AG10803 (cell line): ENCODE measurements at regions not wholly inside any gene's neighbourhood (a gene's known extent, or its start where the extent isn't known, plus 50 kb on each side); places are given as distances from the start of the nearest gene placed in this dataset.

ENCODE experiments used
- DNase-seq: peaks from one replicate; pipeline ENCODE4 v3.0.0; 2010; ENCODE audit warnings: low read depth
- H3K4me3 ChIP-seq: 2 replicates; pipeline ENCODE4 v1.5.1; 2011; ENCODE audit warnings: mild to moderate bottlenecking, low read length, control low read depth
- TF ChIP-seq, protein P1 (sequence below): conservative IDR thresholded peaks from 2 replicates; pipeline ENCODE4 v1.5.1; 2011; ENCODE audit warnings: mild to moderate bottlenecking, low read length, control low read depth, inconsistent platforms

DNA sequence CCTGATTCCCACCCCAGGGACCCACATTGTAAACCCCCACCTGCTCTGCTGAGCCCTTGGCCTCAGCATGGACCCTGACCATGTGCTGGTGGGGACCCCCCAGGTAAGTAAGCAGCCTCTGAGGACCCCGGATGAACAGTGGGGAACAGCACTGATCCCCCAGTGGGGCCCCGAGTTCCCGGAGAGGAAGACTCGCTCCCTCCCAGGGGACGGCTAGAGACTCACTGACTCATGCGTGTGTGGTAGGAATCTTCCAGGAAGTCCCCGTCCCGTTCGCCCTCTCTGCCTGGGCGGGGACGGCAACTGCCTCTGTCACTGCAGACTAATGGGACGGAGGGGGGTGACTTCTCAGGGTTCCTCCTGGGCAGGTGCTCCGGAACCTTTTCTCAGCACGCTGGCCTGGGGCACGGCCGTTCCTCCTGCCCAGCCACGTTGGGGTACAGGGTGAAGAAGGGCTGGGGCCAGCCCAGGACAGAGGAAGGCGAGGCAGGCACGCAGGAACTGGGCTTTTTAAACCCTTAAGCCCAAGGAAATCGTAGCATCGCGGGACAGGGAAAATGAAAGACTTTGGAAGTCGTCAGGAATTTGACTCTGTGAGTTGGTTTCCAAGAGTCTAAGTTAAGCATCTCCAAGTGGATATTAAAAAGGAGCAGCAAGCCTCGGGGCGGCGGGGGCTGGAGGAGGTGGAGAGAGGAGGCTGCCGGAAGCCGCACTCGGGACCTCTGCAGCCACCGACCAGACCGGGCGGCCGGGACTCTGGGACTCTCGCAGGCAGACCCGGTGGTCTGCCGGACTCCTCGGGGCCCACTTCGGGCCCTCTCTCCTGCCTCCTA lies 178.7 kb downstream of the SEC14L1 start:
- peak; percentile 90 for DNase-seq
- H3K4me3 ChIP-seq = peak overlapping the region; percentile 87
- TF ChIP-seq, protein P1, sequence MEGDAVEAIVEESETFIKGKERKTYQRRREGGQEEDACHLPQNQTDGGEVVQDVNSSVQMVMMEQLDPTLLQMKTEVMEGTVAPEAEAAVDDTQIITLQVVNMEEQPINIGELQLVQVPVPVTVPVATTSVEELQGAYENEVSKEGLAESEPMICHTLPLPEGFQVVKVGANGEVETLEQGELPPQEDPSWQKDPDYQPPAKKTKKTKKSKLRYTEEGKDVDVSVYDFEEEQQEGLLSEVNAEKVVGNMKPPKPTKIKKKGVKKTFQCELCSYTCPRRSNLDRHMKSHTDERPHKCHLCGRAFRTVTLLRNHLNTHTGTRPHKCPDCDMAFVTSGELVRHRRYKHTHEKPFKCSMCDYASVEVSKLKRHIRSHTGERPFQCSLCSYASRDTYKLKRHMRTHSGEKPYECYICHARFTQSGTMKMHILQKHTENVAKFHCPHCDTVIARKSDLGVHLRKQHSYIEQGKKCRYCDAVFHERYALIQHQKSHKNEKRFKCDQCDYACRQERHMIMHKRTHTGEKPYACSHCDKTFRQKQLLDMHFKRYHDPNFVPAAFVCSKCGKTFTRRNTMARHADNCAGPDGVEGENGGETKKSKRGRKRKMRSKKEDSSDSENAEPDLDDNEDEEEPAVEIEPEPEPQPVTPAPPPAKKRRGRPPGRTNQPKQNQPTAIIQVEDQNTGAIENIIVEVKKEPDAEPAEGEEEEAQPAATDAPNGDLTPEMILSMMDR = no peak

DNA sequence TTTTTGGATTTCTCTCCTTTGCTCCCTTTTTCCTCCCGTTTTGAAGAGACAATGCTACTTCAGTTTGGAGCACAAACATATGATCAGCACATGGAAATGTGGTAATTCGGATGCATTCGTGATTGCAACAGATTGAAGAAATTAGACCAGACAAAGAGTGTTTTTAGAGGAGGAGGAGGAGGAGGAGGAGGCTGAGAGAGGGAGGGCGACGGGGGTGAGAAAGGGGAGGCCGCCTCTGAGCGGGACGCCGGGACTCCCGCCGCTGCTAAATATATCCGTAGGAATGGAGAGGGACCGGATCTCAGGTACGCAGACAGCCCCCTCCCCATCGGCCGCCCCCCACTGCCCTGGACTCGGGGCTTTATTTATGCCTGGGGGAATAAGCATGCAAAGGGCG lies 179.3 kb downstream of the SEC14L1 start:
- peak; percentile 87 for DNase-seq
- TF ChIP-seq, protein P1 = no peak
- H3K4me3 ChIP-seq = peak overlapping the region; percentile 87

DNA sequence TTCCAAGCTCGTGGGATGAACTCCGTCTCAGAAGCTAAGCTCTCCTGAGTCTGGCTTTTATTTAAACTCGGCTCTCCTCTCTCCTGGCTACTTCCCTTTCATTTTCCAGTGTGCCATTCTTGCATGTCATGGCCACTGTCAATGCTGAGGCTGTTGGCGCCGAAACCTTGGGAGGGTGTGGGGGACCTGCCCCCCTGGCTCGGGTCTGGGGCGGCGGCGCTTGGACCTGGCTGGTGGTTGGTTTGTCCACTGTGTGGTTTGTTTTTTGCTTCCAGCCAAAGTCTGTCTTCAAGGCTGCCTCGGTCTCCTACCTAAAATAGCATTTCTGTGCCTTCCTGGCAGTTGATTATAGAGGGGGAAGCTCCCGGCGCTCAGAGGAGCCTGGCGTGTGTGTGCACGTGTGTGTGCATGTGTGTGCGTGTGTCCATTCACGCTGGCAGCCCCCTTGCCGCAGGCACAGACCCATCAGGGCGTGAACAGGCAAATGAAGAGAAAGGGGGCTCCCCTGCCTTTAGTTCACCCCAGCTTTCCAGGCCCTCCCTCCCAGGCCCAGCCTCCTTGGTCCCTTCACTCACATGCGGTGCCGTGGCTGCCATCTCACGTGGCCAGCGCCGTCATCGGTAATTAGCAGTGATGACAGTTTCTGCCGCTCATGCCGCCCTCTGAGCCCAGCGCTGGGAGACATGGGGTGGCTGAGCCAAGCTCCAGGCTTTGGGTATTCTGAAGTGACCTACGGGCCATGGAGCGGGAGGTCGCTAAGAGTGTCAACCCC lies 179.9 kb downstream of the SEC14L1 start:
- TF ChIP-seq, protein P1 = no peak
- peak; percentile 70 for DNase-seq
- H3K4me3 ChIP-seq = peak overlapping the region; percentile 87

DNA sequence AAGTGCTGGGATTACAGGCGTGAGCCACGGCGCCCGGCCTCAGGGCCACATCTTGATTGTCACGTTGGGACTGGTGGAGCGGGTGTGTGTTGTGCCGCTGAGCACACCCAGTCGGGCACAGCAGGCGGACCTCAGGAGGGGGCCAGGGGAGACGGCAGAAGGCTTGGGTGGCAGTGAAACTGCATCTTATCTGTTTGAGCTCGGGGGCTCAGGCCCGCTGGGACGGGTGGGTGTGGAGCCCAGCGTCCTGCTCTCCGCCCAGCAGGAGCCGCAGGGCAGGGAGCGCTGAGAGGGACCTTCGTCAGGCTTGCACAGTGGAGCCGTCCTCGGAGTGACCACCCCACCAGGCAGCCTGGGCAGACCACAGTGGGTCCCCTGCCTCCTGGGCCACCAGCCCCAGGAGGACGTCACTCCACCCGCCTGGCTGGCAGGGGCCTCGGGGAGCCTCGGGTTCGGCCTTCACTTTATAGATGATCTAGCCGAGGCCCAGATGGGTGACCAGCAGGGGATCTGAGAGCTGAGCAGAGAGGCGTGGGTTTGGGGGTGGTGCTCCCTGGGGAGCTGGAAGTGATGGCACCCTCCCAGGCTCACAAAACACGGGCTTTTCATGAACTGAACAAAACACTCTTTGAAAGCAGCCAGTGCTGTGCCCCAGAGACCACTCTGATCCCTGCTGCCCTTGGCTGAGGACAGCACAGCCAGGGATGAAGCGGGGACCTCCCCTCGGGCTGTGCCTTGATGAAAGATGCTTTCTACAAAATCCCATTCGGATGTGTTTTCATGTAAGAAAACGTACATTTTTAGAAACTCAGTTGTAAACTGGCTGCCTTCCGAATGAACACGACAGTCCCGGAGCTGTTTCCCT lies 181.1 kb downstream of the SEC14L1 start:
- peak; percentile 47 for DNase-seq
- TF ChIP-seq, protein P1 = peak; percentile 18
- H3K4me3 ChIP-seq = peak overlapping the region; percentile 76

DNA sequence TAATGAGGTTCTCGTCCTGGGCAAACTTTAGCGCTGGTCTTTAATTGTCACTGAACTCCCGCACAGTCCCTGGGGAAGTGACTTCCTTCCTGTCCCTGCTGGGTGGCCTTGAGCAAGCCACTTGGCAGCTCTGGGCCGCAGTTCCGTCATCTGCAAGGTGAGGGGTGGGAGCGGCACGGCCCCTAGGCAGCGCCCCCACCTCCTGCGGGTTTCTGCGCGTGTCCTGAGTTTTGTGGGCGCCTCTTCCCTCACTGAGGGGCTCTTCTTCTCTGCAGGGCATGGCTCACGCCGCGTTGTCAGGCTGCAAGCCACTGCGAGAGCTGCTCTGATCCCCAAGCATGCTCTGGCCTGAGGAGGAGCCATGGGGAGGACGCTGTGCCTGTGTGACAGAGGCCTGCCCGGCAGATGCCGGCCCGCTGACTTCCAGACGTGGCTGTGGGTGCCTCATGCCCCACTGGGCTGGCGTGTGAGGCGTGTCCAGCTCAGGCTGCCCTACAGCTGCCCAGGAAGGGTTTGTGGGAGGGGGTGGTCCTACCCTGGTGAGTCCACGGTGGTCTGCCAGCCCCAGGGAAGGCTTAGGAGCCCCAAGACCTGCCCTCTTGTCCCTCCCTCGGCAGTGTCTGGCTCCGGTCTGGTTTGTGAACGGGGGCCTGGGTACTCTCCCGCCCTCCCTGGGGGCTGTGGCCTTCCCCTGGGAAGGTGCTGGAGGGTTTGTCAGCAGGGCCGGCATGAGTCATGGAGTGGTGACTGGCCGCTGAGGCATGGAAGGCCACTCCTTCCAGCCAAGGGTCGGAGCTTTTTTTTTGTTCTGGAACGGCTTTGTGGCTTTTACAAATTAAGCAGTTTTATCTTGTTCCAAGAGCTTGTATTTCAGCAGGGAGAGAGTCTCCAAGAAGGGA lies 182.0 kb downstream of the SEC14L1 start:
- peak overlapping the region; percentile 76 for H3K4me3 ChIP-seq
- DNase-seq = peak; percentile 99
- TF ChIP-seq, protein P1 = no peak
